ENCODE measurements at regions not wholly inside any gene's neighbourhood (a gene's known extent, or its start where the extent isn't known, plus 50 kb on each side); places are given as distances from the start of the nearest gene placed in this dataset.
A peak's percentile ranks its signal among the peaks of the same experiment; 100 is the strongest.
"Not testable (repeated sequence)": the region's sequence is repeated elsewhere in the genome, so short reads cannot be mapped to it uniquely, and the experiment has no call there.

DNA sequence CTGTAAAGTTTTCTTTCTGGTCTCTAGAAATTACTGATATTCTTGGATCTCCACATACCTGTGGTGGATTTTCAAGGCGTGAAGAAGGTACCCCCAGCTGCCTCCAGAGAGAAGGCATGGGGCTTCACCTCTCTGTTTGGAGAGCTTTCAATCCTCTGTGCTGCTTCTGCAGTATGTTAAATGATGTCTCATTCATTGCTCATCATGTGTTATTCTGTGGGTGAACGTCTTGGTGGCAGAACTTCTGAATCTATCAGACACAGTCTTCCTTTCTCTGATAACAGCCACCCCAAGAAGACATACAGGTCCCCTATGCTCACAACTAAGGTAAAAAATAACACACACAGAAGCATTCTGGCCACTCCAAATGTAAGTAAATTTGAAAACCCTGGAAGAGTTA is 221.3 kb upstream of the TMEM260 start:
- Histone ChIP-seq H3K4me1 (ENCODE audit: insufficient read depth, low read length) (peaks cover 39% of the 10 kb centered on the region), H3K79me2 (ENCODE audit: insufficient read depth, low read length) (no peaks in the 10 kb centered on the region), H3K36me3 (ENCODE audit: insufficient read depth, low read length) (no peaks in the 10 kb centered on the region), H3K9me3 (ENCODE audit: insufficient read depth, low read length, severe bottlenecking) (no peaks in the 10 kb centered on the region), H3K27ac (ENCODE audit: low read length) (peak overlapping the region; percentile 78), H3K4me3 (ENCODE audit: low read depth in 1 of 2, low read length in 2 of 2) (no peak overlapping the region), H2AFZ (ENCODE audit: low read depth, low read length) (no peak overlapping the region; the same call in 1 of the 2 replicates), H3K27me3 (ENCODE audit: insufficient read depth, low read length, poor library complexity) (no peaks in the 10 kb centered on the region), H4K20me1 (ENCODE audit: insufficient read depth, low read length) (no peaks in the 10 kb centered on the region), H3K4me2 (ENCODE audit: insufficient read depth, low read length) (no peak overlapping the region), H3K9ac (ENCODE audit: low read depth, low read length) (0 out of 2 replicates have a peak overlapping the region, but pooled peaks have one; percentile 9)
- no peak for DNase-seq
- TF ChIP-seq EZH2 (IDR thresholded peaks at IDR 0.05; ENCODE audit: borderline replicate concordance, low read depth, low read length, severe bottlenecking) = no peak
- TF ChIP-seq, protein P1, sequence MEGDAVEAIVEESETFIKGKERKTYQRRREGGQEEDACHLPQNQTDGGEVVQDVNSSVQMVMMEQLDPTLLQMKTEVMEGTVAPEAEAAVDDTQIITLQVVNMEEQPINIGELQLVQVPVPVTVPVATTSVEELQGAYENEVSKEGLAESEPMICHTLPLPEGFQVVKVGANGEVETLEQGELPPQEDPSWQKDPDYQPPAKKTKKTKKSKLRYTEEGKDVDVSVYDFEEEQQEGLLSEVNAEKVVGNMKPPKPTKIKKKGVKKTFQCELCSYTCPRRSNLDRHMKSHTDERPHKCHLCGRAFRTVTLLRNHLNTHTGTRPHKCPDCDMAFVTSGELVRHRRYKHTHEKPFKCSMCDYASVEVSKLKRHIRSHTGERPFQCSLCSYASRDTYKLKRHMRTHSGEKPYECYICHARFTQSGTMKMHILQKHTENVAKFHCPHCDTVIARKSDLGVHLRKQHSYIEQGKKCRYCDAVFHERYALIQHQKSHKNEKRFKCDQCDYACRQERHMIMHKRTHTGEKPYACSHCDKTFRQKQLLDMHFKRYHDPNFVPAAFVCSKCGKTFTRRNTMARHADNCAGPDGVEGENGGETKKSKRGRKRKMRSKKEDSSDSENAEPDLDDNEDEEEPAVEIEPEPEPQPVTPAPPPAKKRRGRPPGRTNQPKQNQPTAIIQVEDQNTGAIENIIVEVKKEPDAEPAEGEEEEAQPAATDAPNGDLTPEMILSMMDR (IDR thresholded peaks at IDR 0.05; ENCODE audit: borderline replicate concordance, extremely low read depth, low read length, poor library complexity, severe bottlenecking) = no peak
- no peak for ATAC-seq (ENCODE audit: insufficient read depth, low read depth)

DNA sequence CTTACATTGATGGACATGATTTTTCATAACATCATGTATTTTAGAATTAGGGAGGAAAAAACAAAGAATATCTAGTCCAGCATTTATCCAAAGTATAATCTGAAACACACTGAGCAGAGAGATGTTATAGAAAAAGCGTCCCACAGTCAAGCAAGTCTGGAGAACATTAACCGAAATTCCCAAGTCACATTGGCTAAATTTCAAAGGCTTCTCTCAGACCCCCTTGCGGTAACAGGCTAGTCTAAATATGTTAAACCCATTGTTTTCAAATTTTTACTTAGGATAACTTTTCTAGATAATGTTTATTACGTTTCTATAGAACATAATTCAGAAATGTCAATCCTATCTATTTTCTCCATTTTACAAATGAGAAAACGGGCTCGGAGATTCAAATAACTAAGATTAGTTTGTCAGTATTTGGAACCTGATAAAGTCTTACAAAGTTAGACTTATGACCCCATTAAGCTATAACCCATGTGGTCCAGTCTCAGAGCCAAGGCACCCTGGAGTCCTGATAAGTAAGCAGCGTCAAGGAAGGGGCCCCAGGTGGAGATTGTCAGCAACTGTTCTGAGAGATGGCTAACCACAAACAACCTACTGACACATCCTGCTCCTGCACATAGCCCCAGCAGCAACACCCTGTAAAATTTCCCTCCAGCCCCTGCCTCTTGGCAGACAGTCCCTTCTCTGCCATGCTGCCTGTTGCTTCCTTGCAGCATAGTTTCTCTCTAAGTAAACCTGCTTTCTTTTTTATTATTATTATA is 220.6 kb upstream of the TMEM260 start:
- DNase-seq (peak; percentile 90), ATAC-seq (ENCODE audit: insufficient read depth, low read depth) (peak; percentile 100)
- H4K20me1 ChIP-seq (ENCODE audit: insufficient read depth, low read length) = no peaks in the 10 kb centered on the region
- peak overlapping the region; percentile 78 for H3K27ac ChIP-seq (ENCODE audit: low read length)
- no peaks in the 10 kb centered on the region for H3K9me3 ChIP-seq (ENCODE audit: insufficient read depth, low read length, severe bottlenecking)
- H3K36me3 ChIP-seq (ENCODE audit: insufficient read depth, low read length) = no peaks in the 10 kb centered on the region
- peaks cover 39% of the 10 kb centered on the region for H3K4me1 ChIP-seq (ENCODE audit: insufficient read depth, low read length)
- no peaks in the 10 kb centered on the region for H3K79me2 ChIP-seq (ENCODE audit: insufficient read depth, low read length)
- H3K9ac ChIP-seq (ENCODE audit: low read depth, low read length) = peak overlapping the region; percentile 21; the same call in 1 of the 2 replicates
- H2AFZ ChIP-seq (ENCODE audit: low read depth, low read length) = no peak overlapping the region
- TF ChIP-seq, protein P1 (IDR thresholded peaks at IDR 0.05; ENCODE audit: borderline replicate concordance, extremely low read depth, low read length, poor library complexity, severe bottlenecking) = peak; percentile 41
- TF ChIP-seq EZH2 (IDR thresholded peaks at IDR 0.05; ENCODE audit: borderline replicate concordance, low read depth, low read length, severe bottlenecking) = no peak
- no peak overlapping the region for H3K4me3 ChIP-seq (ENCODE audit: low read depth in 1 of 2, low read length in 2 of 2)
- H3K4me2 ChIP-seq (ENCODE audit: insufficient read depth, low read length) = 0 out of 2 replicates have a peak overlapping the region, but pooled peaks have one; percentile 42
- no peaks in the 10 kb centered on the region for H3K27me3 ChIP-seq (ENCODE audit: insufficient read depth, low read length, poor library complexity)

DNA sequence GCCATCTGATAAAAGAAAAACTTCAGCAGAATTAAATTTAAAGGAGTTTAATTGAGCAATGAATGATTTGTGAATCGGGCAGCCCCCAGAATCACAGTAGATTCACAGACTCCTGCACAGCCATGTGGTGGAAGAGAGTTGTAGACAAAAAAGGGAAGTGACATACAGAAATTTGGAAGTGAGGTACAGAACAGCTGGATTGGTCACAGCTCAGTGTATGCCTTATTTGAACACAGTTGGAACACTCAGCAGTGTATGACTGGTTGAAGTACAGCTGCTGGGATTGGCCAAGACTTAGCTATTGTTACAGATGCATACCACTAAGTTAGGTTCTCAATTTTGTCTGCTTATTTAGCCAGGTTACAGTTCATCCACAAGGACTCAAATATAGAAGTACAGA is 213.9 kb upstream of the TMEM260 start:
- H3K4me2 ChIP-seq (ENCODE audit: insufficient read depth, low read length); H3K79me2 ChIP-seq (ENCODE audit: insufficient read depth, low read length); H3K9ac ChIP-seq (ENCODE audit: low read depth, low read length); H2AFZ ChIP-seq (ENCODE audit: low read depth, low read length); H3K27me3 ChIP-seq (ENCODE audit: insufficient read depth, low read length, poor library complexity); H4K20me1 ChIP-seq (ENCODE audit: insufficient read depth, low read length); H3K36me3 ChIP-seq (ENCODE audit: insufficient read depth, low read length); H3K27ac ChIP-seq (ENCODE audit: low read length); H3K9me3 ChIP-seq (ENCODE audit: insufficient read depth, low read length, severe bottlenecking); H3K4me3 ChIP-seq (ENCODE audit: low read depth in 1 of 2, low read length in 2 of 2); ATAC-seq (ENCODE audit: insufficient read depth, low read depth); DNase-seq: not testable (repeated sequence)
- peaks cover 11% of the 10 kb centered on the region for H3K4me1 ChIP-seq (ENCODE audit: insufficient read depth, low read length)

DNA sequence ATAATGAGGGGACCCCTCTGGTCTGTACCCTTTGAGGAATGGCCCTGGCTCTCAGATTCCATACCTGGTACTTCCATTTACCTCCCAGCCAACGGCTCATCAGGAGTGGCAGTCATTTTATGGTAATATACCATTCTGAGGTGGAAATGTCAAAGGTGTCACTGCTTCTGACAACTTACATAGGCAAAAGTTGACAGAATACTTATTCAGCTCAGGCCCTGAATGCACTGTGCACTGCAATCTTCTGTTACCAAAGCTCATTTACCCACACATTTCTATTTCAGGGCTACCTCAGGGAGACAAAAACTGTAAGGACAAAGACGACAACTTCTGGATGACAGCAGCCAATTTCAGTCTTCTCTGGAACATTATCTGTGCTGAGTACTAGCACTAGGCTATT is 212.2 kb upstream of the TMEM260 start:
- no peak for DNase-seq
- ATAC-seq (ENCODE audit: insufficient read depth, low read depth) = no peak
- H3K4me2 ChIP-seq (ENCODE audit: insufficient read depth, low read length) = no peak overlapping the region
- TF ChIP-seq EZH2 (IDR thresholded peaks at IDR 0.05; ENCODE audit: borderline replicate concordance, low read depth, low read length, severe bottlenecking) = no peak
- TF ChIP-seq, protein P1 (IDR thresholded peaks at IDR 0.05; ENCODE audit: borderline replicate concordance, extremely low read depth, low read length, poor library complexity, severe bottlenecking) = no peak
- H3K9me3 ChIP-seq (ENCODE audit: insufficient read depth, low read length, severe bottlenecking) = peaks cover 6% of the 10 kb centered on the region
- no peaks in the 10 kb centered on the region for H3K27me3 ChIP-seq (ENCODE audit: insufficient read depth, low read length, poor library complexity)
- no peaks in the 10 kb centered on the region for H3K36me3 ChIP-seq (ENCODE audit: insufficient read depth, low read length)
- no peak overlapping the region for H3K9ac ChIP-seq (ENCODE audit: low read depth, low read length)
- no peak overlapping the region for H3K27ac ChIP-seq (ENCODE audit: low read length)
- H2AFZ ChIP-seq (ENCODE audit: low read depth, low read length) = no peak overlapping the region
- peaks cover 10% of the 10 kb centered on the region for H3K4me1 ChIP-seq (ENCODE audit: insufficient read depth, low read length)
- no peak overlapping the region for H3K4me3 ChIP-seq (ENCODE audit: low read depth in 1 of 2, low read length in 2 of 2)
- H3K79me2 ChIP-seq (ENCODE audit: insufficient read depth, low read length) = no peaks in the 10 kb centered on the region
- no peaks in the 10 kb centered on the region for H4K20me1 ChIP-seq (ENCODE audit: insufficient read depth, low read length)

All from DND-41 (cell line).